BJ (cell line): ENCODE measurements at regions not wholly inside any gene's neighbourhood (a gene's known extent, or its start where the extent isn't known, plus 50 kb on each side); places are given as distances from the start of the nearest gene placed in this dataset.

Experiments used
- CTCF ChIA-PET: fragments of 350-600 bp; formaldehyde crosslinking; extraction: SDS; loops from one replicate; lab custom pipeline; 2021; ENCODE audit warnings: antibody characterized with exemption, inconsistent platforms; lab: Yijun Ruan, JAX
- POLR2A ChIA-PET: fragments of 300-600 bp; sonication (Branson Sonifier 250); formaldehyde crosslinking; extraction: SDS; loops from one replicate; lab custom pipeline; 2021; ENCODE audit warnings: antibody characterized with exemption; lab: Charles Lee
- DNase-seq: peaks from one replicate; pipeline ENCODE4 v3.0.0-alpha.2; 2011; ENCODE audit warnings: low read depth
- H3K27me3 ChIP-seq: 2 replicates; pipeline ENCODE4 v1.6.0; 2011; ENCODE audit warnings: low read length; ENCODE audit not compliant: control insufficient read depth, insufficient read depth
- H3K36me3 ChIP-seq: 2 replicates; pipeline ENCODE4 v1.5.1; 2011; ENCODE audit warnings: low read length; ENCODE audit not compliant: control insufficient read depth, insufficient read depth
- H3K4me3 ChIP-seq: 2 replicates; pipeline ENCODE4 v1.5.1; 2011; ENCODE audit warnings: low read depth, mild to moderate bottlenecking, control low read depth, low read length
- TF ChIP-seq, protein P1 (sequence below): IDR thresholded peaks from 2 replicates; pipeline ENCODE4 v1.5.1; 2011; ENCODE audit warnings: low read depth, mild to moderate bottlenecking, control low read depth, inconsistent platforms, low read length, moderate library complexity; ENCODE audit not compliant: insufficient read depth

DNA sequence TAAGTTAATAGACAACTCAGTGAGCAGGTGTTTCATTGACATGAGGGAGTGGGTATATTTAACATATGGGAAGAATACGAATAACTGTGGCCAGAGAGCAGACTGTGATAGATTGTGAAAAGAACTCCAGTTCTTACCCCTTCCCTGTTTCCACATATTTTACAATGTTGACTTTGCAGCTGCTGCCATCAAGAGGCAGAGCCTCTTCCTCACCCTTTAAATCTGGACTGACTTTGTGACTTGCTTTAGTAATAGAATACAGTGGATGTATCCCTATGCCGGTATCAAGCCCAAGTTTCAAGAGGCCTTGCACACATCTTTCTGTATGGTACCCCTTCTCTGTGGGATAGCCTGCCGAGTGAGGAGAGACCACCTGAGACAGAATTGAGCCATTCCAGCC lies 356.7 kb downstream of the ETNK1 start:
- Histone ChIP-seq H3K4me3 (no peak overlapping the region), H3K27me3 (no peaks in the 10 kb centered on the region), H3K36me3 (no peaks in the 10 kb centered on the region)
- TF ChIP-seq, protein P1, sequence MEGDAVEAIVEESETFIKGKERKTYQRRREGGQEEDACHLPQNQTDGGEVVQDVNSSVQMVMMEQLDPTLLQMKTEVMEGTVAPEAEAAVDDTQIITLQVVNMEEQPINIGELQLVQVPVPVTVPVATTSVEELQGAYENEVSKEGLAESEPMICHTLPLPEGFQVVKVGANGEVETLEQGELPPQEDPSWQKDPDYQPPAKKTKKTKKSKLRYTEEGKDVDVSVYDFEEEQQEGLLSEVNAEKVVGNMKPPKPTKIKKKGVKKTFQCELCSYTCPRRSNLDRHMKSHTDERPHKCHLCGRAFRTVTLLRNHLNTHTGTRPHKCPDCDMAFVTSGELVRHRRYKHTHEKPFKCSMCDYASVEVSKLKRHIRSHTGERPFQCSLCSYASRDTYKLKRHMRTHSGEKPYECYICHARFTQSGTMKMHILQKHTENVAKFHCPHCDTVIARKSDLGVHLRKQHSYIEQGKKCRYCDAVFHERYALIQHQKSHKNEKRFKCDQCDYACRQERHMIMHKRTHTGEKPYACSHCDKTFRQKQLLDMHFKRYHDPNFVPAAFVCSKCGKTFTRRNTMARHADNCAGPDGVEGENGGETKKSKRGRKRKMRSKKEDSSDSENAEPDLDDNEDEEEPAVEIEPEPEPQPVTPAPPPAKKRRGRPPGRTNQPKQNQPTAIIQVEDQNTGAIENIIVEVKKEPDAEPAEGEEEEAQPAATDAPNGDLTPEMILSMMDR, result peak; percentile 18; the same call in 1 of the 2 replicates
- ChIA-PET POLR2A (no interaction called here), CTCF (interaction anchor here (0.7 to 1.4 kb wide), 4 partner anchors 32 to 292 kb away, joined by 3 read pairs; no protein-coding TSS in a partner anchor)
- DNase-seq, result no peak

DNA sequence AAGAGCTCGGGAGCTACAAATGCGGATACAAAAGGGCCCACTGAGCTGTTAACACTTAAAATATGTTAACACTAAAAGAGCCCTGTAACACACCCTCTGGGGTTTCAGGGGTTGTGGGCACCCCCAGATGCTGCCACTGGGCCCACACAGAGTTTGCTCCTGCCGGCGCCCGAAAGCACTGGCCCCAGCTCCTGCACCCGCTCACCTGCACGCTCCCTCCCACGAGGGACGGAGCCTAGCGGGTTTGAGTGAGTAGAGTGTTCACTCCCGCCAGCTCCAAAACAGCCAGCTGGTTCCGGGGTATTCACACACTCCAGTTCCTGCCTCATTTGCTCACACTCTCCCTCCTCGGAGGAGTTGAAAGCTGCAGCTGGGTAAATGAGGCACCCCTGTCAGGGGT lies 357.7 kb downstream of the ETNK1 start:
- TF ChIP-seq, protein P1, result no peak
- POLR2A ChIA-PET, result no interaction called here
- no peak for DNase-seq
- no peak overlapping the region for H3K4me3 ChIP-seq
- CTCF ChIA-PET, result interaction anchor here (1.4 kb wide), 1 partner anchor 122 kb away, joined by 3 read pairs; no protein-coding TSS in a partner anchor
- no peaks in the 10 kb centered on the region for H3K36me3 ChIP-seq
- no peaks in the 10 kb centered on the region for H3K27me3 ChIP-seq

DNA sequence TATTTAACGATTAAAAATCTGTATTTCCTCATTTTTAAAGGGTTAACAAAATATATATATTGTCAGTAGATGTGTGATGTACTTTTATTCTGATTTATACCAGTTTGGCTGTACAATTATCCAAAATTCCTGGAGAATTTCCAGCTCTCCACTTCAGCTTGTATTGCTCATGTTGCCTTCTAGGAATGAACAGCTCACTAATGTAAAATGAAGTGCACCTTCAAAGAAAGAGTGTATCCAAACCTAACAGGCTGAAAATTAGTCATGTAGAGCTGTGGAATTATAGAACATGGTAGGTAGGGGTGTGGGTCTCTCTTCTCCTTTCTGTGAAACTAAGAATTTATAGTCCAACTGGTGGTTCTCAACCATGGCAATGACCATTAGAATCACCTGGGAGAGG lies 362.0 kb downstream of the ETNK1 start:
- H3K27me3 ChIP-seq, result no peaks in the 10 kb centered on the region
- ChIA-PET CTCF (no interaction called here), POLR2A (no interaction called here)
- no peaks in the 10 kb centered on the region for H3K36me3 ChIP-seq
- DNase-seq, result no peak
- H3K4me3 ChIP-seq, result no peak overlapping the region
- TF ChIP-seq, protein P1, result no peak

DNA sequence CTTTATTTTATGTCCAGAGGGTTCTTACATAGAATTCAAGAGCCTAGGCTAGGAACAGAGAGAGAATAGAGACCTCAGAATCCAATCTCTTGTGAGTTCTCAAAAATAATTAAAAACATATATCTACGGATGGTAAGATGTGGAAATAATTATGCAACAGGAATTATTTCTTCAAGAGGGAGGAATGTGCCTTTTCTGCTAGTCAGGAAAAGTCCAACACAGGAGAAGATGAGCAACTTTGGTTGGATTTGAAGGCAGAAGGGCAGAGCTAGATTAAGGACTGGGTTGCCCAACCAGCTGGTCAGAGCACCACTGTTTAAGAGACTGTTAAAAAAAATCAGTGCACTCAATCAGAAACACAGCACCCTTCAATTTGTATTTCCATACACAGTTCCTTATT lies 365.5 kb downstream of the ETNK1 start:
- no peak overlapping the region for H3K4me3 ChIP-seq
- no peak for DNase-seq
- H3K27me3 ChIP-seq, result no peaks in the 10 kb centered on the region
- ChIA-PET CTCF (no interaction called here), POLR2A (no interaction called here)
- TF ChIP-seq, protein P1, result no peak
- H3K36me3 ChIP-seq, result no peaks in the 10 kb centered on the region

DNA sequence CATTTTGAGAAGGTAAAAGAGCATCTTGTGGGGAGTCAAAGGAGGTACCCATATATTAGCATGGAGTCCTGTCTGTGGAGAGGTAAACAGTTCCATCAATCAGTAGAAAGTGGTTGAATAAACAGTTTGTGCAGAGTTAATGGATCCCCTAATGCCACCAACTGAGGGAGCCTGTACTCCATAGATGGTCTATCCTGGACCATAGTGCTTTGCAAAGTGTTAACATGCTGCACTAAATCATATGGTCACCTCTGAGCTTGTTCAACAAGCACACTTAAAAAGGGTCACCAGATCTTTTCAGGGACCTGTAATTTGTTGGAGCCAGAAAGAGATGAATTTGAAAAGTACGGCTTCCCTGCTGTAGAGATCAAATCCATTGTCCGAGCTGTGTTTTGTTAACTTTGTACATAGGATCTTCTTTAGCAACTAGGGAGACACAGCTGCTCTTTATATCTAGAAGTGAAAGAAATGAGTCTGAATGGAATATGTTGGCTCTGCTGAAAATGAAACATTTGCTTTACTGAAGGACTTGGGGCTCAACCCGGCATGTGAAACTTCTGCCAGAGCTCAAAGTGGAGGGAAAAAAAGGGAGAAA lies 366.4 kb downstream of the ETNK1 start:
- CTCF ChIA-PET, result no interaction called here
- Histone ChIP-seq H3K27me3 (no peaks in the 10 kb centered on the region), H3K36me3 (no peaks in the 10 kb centered on the region), H3K4me3 (no peak overlapping the region)
- TF ChIP-seq, protein P1, result no peak
- no peak for DNase-seq
- POLR2A ChIA-PET, result no interaction called here
